HG03354 (cell line): ENCODE measurements at regions not wholly inside any gene's neighbourhood (a gene's known extent, or its start where the extent isn't known, plus 50 kb on each side); places are given as distances from the start of the nearest gene placed in this dataset.
"Not testable (repeated sequence)": the region's sequence is repeated elsewhere in the genome, so short reads cannot be mapped to it uniquely, and the experiment has no call there.

Experiments
- ATAC-seq: cut with Tn5 transposase; IDR thresholded peaks from one replicate; pipeline ENCODE4 v1.9.1; 2021; ENCODE audit warnings: mild to moderate bottlenecking; ENCODE audit not compliant: unreplicated experiment, poor library complexity, severe bottlenecking

GRCh38 chr5:40359832-40360231, 319.9 kb upstream of the PTGER4 start:
- no peak for ATAC-seq

- ATAC-seq = no peak
Measured at GRCh38 chr5:40359093-40359492, 320.6 kb upstream of the PTGER4 start.

GRCh38 chr5:40356248-40356647, 323.5 kb upstream of the PTGER4 start:
- no peak for ATAC-seq

- ATAC-seq = no peak
Measured at GRCh38 chr5:40355846-40356245, 323.9 kb upstream of the PTGER4 start.

- ATAC-seq = no peak
Measured at GRCh38 chr5:40355181-40355580, 324.5 kb upstream of the PTGER4 start.

GRCh38 chr5:40354171-40354570, 325.5 kb upstream of the PTGER4 start:
- no peak for ATAC-seq

GRCh38 chr5:40353442-40353841, 326.3 kb upstream of the PTGER4 start:
- ATAC-seq = no peak

GRCh38 chr5:40347981-40348725, 331.6 kb upstream of the PTGER4 start:
- no peak for ATAC-seq

GRCh38 chr5:40346901-40347300, 332.8 kb upstream of the PTGER4 start:
- ATAC-seq = no peak

- not testable (repeated sequence) for ATAC-seq
Measured at GRCh38 chr5:40338434-40338833, 341.3 kb upstream of the PTGER4 start.

GRCh38 chr5:40334242-40334635, 345.5 kb upstream of the PTGER4 start:
- ATAC-seq = no peak

GRCh38 chr5:40333459-40334241, 346.1 kb upstream of the PTGER4 start:
- peak; percentile 97 for ATAC-seq

- ATAC-seq = no peak
Measured at GRCh38 chr5:40332970-40333369, 346.7 kb upstream of the PTGER4 start.

- no peak for ATAC-seq
Measured at GRCh38 chr5:40331616-40332015, 348.1 kb upstream of the PTGER4 start.

GRCh38 chr5:40321514-40321913, 358.2 kb upstream of the PTGER4 start:
- ATAC-seq = no peak

GRCh38 chr5:40318395-40318794, 361.3 kb upstream of the PTGER4 start:
- ATAC-seq = no peak

- ATAC-seq = no peak
Measured at GRCh38 chr5:40317023-40317422, 362.7 kb upstream of the PTGER4 start.

- no peak for ATAC-seq
Measured at GRCh38 chr5:40315126-40315525, 364.6 kb upstream of the PTGER4 start.

- ATAC-seq = no peak
Measured at GRCh38 chr5:40314275-40314674, 365.4 kb upstream of the PTGER4 start.

- ATAC-seq = no peak
Measured at GRCh38 chr5:40312205-40312604, 367.5 kb upstream of the PTGER4 start.

- no peak for ATAC-seq
Measured at GRCh38 chr5:40309851-40310250, 369.9 kb upstream of the PTGER4 start.
